ENCODE measurements at regions not wholly inside any gene's neighbourhood (a gene's known extent, or its start where the extent isn't known, plus 50 kb on each side); places are given as distances from the start of the nearest gene placed in this dataset.

DNA sequence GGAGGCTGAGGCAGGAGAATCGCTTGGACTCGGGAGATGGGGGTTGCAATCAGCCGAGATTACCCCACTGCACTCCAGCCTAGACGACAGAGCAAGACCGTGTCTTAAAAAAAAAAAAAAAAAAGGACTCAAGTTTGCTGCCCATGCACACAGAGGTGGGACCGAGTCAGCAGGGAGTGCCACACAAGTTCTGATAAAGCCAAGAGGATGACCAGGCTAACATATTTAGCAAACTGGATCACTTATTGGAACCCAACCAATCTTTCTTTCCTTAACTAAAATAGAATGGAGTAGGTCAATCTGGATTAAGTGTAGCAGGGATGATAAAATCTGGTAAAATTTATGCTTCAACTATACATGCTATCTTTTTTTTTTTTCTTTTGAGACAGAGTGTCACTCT lies 190.4 kb upstream of the FOXN3 start:
- DNase-seq (ENCODE audit: low read depth), result no peak

DNA sequence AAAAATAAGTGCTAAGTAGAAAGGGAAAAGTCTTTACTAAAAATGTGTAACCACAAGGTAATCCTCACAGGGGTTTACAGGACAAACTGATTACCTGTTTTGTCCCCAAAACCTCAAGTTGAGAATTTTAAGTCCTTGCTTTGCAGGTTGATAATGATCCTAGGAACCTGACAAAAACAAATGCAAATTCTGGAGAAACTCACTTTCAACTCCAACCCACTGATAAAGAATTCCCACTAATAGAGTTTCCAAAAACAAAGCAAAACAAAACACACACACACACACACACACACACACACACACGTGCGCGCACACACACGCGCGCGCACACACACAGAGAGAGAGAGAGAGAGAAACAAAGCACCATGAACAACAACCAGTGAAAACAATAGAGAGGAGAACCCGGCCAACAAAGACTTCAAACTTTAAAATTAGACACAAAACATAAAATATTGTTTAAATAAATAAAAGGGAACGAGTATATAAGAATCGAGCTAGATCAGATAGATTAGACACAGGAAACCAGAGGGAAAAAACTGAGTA lies 187.0 kb upstream of the FOXN3 start:
- no peak for DNase-seq (ENCODE audit: low read depth)

DNA sequence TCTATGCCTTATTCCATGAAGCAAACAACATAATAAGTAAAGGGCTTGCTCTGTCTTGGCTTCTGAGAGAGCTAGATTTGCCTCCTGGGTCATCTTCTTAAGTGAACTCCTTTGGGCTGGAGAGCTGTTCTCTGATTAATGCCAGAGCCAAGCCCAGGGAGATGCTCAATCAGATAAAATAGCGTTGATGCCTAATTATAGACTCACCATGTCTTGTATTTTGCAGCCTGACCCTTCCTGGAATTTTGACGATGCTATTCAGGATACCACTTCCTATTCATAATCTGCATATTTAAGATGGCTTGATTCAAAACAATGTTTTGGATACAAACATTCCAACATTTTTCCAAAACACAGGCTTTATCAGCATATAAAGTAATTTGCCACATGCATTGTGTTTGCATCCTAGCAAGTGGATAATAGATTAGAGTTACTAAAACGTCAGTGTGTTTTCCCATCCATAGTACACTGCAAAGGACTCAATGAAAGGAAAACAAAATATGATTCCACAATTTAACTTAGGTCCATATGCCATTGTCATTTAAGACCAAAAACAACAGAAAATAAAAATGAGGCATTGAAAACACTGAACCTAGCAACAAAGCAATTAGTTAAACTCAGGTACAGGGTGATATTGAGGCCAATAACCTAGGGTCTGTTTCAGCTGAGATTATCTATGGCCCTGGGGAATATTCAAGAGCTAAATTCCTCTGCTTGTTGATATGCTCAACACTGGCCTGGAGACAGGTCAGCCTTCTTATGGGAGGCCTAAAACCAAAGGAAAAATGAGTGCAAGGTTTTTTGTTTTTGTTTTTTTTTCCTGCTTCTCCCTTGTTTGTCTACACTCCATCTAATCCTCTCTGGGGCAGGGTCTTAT lies 184.2 kb upstream of the FOXN3 start:
- no peak for DNase-seq (ENCODE audit: low read depth)

DNA sequence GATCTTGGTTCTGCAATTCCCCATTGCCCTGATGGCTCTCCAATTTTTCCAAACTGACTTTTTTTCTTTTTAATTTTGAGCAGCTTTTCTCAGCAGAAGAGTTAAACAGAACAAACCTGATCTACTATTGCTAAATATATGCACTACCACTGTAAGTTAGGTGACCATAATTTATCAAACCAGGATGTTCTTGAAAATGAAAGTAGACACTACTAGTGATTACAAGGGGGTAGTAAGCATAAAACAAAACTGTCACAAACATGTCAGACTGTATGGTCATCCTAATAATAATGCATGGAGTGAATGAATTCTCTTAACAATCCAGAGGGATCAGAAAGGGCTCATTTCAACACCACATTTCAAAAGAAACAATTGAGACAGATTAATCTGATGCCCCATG lies 183.0 kb upstream of the FOXN3 start:
- no peak for DNase-seq (ENCODE audit: low read depth)

DNA sequence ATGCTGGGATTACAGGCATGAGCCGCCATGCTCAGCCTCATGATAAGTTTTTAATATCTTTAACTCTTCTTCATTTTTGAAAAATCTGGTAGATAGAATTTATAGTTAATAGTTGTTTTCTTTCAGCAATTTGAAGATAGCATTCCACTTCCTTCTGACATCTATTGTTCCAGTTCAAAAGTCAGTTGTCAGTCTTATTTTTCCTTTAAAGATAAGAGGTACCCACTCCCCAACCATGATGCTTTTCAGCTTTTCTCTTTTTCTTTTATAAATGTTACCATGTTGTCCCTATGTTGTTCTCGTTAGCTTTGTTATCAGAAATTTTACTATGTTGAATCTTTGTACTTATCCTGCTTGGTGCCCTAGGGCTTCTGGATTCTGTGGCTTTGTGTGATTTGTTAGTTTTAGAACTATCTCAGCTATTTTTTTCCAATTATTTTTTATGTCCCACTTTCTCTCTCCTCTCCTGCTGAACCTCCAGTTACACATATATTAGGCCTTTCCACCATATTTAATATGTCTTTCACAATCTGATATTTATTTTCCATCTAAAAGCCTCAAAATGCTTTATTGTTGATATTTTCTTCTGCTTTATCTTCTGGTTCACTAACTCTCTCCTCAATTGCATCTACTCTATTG lies 181.6 kb upstream of the FOXN3 start:
- no peak for DNase-seq (ENCODE audit: low read depth)

DNA sequence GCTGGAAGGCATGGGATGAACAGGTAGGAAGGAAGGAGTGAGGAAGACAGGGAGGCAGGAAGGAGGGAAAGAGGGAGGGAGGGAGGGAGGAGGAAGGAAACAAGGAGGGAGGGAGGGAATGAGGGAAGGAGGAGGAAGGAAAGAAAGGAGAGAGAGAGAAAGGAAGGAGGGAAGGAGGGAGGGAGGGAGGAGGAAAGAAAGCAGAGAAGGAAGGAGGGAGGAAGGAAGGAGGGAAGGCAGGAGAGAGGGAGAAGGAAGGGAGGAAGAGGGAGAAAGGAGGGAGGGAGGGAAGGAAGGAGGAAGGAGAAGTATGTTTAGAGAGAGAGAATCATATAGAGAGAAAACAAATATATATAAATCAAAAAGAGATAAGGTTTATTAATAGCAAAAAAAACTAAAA lies 175.9 kb upstream of the FOXN3 start:
- no peak for DNase-seq (ENCODE audit: low read depth)

DNA sequence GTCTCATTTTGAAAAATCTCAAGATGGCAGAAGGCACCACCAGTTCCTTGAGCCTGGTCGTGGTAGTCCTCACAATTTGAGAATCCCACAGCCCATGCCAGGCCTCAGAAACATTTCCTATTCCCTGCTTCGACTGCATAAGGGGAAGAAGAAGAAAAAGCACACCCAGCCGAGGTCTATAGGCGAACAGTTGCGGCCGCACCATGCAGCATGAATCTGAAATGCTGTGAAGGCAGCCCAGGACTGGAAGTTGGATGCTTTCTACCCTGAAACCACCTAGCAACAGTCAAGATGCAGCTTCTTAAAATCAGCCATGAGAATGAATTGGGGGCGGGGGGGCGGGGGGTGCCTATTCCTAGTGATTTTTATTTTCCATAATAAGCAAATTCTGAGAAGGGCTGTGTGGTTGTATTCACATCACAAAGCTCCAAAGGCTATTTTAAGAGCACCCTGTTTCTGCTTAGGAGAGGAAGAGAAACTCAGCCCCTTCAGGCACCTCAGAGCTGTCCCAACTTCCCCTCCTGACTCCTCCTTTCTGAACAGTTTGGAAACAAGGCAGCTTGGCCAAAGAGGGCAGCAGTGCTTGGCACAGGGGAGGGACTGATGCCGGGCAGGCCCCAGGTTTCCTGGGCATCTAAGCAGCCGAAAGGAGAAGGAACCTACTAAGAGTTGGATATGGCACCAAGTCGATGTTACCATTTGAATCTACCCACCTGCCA lies 172.5 kb upstream of the FOXN3 start:
- no peak for DNase-seq (ENCODE audit: low read depth)

DNA sequence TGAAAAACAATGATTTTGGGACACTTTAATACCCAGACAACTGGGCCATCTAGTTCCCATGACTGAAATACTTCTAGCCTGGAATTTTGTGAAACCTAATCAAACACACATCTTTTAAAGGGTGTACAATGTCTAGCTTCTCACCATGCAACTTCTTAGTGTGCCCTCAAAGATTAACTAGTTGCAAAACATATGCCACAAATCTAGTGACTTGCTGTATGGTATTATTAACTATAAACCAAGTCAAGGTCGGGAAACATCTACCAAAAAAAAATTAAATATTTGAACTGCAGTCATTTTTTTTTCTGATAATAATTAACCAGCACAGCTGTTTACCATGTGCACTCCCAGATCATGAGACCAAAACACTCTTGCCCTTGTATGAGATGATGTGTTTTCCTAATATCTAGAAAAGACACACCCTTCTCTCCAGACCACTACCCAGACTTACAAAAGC lies 171.8 kb upstream of the FOXN3 start:
- DNase-seq (ENCODE audit: low read depth), result no peak

DNA sequence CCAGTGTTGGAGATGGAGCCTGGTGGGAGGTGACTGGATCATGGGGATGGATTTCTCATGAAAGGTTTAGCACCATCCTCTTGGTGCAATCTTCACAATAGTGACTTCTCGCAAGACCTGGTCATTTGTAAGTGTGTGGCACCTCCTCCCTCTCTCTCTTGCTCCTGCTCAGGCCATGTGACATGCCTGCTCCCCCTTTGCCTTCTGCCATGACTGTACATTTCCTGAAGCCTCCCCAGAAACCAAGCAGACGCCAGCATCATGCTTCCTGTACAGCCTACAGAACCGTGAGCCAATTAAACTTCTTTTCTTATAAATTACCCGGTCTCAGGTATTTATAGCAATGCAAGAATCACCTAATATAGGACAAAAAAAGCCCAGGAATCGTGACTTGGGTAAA lies 171.0 kb upstream of the FOXN3 start:
- DNase-seq (ENCODE audit: low read depth), result no peak

DNA sequence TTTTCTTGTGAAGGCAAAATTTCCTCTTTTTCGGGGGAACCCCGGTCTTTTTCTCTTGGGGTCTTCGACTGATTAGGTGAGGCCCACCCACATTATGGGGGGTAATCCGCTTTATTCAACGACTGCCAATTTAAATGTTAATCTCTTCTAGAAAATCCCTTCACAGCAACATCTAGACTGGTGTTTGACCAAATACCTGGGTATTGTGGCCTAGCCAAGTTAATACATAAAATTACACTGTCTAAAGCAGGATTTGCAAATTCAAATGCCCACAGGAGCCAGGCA lies 170.0 kb upstream of the FOXN3 start:
- DNase-seq (ENCODE audit: low read depth), result no peak

DNA sequence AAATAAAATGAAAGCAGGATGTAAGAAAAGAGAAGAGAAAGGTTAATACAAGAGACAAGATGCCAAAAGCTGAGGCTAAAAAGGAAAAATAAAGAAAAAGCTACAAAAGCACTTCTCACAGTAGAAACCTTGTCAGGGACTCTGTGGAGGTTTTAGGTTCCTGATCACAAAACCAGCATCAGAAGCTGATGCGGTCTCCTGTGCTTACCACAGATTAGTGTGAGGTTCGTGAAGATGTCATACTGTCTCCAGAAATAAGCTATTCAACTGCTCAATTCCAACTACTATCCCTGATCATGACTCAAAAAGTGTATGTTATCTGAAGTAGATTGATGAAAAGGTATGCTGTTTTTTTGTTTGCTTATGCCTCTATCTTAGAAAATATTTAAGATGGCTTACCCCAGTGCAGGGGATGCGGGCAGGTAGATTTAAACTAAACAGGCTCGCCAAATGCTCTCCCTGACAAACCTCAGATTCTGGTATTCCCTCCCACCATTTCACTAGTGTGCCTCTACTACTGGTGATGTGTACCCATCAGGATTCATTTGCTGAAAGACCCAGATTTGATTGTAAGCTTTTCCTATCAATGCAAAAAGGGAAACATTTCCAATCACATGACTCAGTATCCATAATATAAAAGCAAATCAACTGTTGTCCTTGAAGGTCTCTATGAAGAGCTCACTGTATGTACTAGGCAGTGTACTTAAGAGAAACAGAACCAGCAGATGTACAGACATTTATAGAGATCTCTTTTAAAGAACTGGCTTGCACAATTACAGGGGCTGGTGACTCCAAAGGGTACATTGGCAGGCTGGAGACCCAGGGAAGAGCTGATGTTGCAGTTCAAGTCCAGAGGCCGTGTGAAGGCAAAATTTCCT lies 169.5 kb upstream of the FOXN3 start:
- no peak for DNase-seq (ENCODE audit: low read depth)

DNA sequence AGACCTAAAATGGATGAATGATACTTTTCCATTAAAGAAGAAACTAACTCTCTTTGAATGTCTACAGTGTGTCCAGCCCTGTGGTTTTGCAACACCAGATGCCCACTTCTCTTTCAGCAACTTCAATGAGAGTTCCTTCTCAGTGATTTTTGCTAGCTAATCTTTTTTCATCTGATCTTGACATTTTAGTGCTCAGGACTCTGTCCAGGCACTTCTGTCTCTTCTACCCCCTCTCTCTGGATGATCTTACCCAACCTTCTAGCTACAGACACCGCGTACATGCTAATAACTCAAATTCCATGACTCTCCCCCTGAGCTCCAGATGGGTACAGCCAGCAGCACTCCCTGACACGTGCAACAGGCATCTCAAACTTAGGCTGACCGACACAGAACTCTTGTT lies 161.1 kb upstream of the FOXN3 start:
- DNase-seq (ENCODE audit: low read depth), result no peak

DNA sequence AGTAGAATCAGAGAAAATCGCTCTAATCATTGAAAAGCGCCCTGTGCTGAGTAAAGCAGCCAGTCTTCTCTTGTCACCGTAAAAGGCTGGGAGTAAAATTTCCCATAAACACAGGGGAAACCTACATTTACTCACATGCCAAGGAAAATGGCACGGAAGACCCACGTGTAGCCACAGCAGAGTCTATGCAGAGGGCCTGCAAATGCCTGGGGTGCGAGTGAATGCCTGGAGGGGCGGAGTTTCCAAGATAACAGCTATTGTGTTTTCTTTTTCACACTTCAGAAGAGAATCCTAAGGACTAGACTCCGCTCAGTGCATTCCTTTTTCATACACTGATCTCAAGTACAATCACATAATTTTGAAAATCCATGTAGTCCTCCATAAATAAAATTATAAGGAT lies 159.9 kb upstream of the FOXN3 start:
- no peak for DNase-seq (ENCODE audit: low read depth)

DNA sequence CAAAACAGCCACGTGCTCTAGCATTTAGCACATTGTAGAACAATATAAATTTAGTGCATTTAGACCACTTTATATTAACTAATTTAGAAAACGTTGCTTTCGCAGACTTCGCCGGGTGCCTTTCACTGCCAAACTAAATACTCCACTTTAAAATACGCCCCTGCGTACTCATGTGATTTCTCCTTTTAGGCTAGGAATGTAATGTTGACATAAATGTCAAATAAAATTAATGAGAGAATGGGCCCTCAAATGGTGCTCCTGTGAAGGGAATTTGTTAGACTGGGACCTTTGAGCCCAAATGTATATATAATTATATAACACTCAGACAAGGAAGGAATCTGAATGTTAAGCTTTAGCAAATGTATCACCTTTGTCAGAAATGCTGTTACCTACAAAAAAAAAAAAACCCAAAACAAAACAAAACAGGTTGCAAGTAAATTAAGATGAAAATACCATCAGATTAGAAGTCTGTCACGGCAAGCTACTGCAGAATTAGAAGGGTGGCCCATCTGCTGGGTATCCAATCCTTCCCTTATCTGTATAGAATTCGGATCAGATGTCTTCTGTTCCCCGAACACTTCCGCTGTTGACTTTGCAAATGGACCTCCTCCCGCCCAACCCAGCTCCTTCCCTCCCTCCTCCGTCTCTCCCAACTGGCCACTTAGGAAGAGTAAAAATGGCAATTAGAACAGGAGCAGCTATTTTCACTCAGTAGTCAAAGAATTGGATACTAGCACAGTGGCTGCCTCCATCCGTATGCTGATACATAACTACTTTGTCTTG lies 159.3 kb upstream of the FOXN3 start:
- no peak for DNase-seq (ENCODE audit: low read depth)

DNA sequence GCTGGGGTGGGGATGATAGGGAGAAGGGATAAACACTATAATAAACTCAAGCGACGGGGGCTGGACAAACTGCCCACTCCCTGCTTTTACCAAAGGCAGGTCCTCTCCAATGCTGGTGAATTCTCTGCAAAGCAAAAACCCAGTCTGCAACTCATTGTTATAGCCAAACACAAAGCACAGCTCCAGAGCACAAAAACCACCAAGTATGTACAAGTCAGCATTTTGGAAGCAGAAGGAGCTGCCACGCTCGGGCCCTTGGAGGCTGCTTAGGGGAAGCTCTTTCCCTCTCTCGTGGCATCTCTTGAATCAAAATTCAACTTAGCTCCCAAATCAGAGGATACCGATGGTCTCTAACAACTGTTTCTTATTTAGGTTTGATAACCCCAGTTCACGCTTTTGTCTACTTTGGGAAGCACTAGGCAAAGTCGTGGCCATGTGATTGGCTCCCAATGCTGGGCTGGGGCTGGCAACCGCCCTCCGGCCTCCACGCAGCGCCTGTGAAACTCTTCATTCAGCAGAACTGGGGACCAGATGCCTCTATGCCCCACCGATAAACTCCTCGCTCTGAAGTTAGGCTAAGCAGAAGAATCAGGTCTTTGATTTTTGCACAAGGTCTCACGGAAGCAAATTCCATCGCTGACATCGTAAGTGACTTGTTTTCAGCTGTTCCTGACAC lies 158.5 kb upstream of the FOXN3 start:
- no peak for DNase-seq (ENCODE audit: low read depth)

DNA sequence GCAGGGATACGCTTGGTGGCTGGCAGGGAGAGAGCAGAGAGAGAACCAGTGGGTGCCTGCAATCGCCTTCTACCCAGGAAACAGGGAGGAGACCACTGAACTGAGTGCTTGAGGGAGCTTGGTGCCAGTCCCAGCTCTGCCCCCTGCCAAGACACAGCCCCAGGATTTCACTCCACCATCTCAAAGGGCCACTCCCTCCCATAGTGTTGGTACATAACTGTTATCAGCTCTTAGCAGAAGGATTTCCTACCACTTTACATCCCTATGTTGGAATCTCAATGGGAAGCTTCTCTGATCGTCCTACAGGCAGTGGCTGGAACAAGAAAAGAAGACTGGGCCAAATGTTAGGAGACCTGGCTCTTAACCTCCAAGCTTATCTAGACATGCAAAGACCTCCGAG lies 157.4 kb upstream of the FOXN3 start:
- no peak for DNase-seq (ENCODE audit: low read depth)

DNA sequence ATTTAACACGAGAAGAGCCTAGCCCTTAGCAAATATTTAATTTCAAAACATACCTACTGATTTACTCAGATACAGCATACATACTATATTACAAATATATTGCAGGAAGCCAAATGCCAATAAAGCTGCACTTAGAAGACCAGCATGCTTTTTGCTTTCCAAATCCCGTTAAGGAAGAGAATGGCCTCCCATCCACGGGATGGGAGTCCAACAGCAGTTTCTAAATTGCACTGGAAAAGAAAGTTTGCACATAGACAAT lies 156.3 kb upstream of the FOXN3 start:
- no peak for DNase-seq (ENCODE audit: low read depth)

DNA sequence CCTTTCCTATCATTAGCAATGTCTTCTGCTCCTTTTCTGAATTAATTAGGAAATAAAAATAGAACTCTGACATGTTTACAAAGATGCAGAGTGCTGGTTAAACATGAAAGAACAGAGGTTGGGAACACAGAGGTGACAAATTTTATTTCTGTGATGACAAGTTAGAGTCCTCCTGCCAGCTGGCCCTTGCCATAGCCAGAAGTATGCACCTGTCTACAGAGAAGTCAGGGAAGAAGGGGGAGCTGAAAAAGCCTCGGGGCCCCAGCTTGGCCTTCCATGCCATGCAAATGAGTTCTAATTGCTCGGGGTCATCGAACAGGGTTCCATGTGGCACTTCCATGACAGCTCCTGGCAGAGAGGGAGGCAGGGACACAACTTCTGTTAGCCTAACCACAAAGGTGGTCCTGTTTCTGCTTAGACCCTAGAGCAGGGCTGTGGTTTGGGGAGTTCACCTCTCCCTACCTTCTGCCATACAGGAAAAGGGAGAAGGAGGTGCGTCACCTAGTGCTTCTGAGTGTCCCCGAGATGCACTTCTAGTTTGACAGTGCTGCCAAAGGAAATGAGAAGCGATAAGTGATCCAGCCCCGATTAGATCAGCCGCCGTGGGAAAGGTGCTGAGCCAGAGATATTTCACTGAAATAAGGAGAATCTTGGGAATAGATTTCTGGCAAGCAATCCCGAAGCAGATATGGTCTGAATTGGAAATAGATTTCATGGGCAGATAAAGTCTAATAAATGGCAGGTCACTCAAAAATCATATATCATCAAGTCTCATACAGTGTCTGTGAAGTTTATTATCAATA lies 155.8 kb upstream of the FOXN3 start:
- DNase-seq (ENCODE audit: low read depth), result no peak

DNA sequence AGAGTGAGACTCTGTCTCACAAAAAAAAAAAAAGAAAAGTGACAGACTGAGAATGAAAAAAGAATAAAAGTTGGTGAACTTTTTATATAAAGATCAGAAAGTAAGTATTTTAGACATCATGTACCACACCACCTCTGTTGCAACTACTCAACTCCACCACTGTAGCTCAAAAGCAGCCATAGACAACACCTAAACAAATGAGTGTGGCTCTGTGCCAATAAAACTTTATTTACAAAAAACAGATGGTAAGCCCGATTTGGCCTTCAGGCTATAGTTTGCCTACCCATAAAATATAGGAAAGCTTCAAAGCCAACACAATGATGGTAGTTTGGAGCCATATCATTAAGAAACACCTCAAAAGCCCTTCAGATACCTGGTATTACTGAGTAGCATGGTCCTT lies 154.5 kb upstream of the FOXN3 start:
- no peak for DNase-seq (ENCODE audit: low read depth)

Measured in T follicular helper cell (primary cell).